GM12878 (cell line): ENCODE measurements at regions not wholly inside any gene's neighbourhood (a gene's known extent, or its start where the extent isn't known, plus 50 kb on each side); places are given as distances from the start of the nearest gene placed in this dataset.

Experiments
- CEBPB ChIP-seq, 2 experiments: fragments of 150-350 bp in 1 of 2; IDR thresholded peaks; 2 replicates each; pipeline ENCODE4 v1.6.1; 2012 to 2014; ENCODE audit warnings: low read depth in 2 of 2, low read length in 2 of 2, borderline replicate concordance in 1 of 2, inconsistent platforms in 1 of 2
- EZH2 ChIP-seq: IDR thresholded peaks from 2 replicates; pipeline ENCODE4 v1.6.1; 2012; ENCODE audit warnings: low read depth, mild to moderate bottlenecking, control low read depth, inconsistent platforms, low read length, borderline replicate concordance; ENCODE audit not compliant: control insufficient read depth
- HDAC6 ChIP-seq: fragments of 200-600 bp; sonication (generic); IDR thresholded peaks from one replicate; pipeline ENCODE4 v1.8.0; 2017; ENCODE audit warnings: antibody characterized with exemption; ENCODE audit not compliant: unreplicated experiment
- IKZF1 ChIP-seq: fragments of 450-650 bp; conservative IDR thresholded peaks from 2 replicates; pipeline ENCODE4 v1.6.1; 2017; ENCODE audit warnings: antibody characterized with exemption, mild to moderate bottlenecking
- MYC ChIP-seq: IDR thresholded peaks from 2 replicates; pipeline ENCODE4 v1.6.1; 2011; ENCODE audit warnings: mild to moderate bottlenecking, low read length, moderate library complexity, inconsistent platforms; ENCODE audit not compliant: insufficient read depth, insufficient replicate concordance, insufficient read length, severe bottlenecking
- NFXL1 ChIP-seq: fragments of 450-650 bp; IDR thresholded peaks from 2 replicates; pipeline ENCODE4 v1.6.1; 2017; ENCODE audit warnings: antibody characterized with exemption, mild to moderate bottlenecking, borderline replicate concordance
- PML ChIP-seq: IDR thresholded peaks from 2 replicates; pipeline ENCODE4 v1.6.1; 2012; ENCODE audit warnings: low read length, inconsistent platforms
- POLR2A ChIP-seq: IDR thresholded peaks from 2 replicates; pipeline ENCODE4 v1.6.1; 2011; ENCODE audit warnings: low read depth, mild to moderate bottlenecking, low read length
- POLR2AphosphoS5 ChIP-seq: IDR thresholded peaks from 2 replicates; pipeline ENCODE4 v1.6.1; 2011; ENCODE audit warnings: mild to moderate bottlenecking, low read length, inconsistent platforms
- SREBF2 ChIP-seq: IDR thresholded peaks from 2 replicates; pipeline ENCODE4 v1.6.1; 2012; ENCODE audit warnings: mild to moderate bottlenecking, low read length
- TAF1 ChIP-seq: IDR thresholded peaks from 2 replicates; pipeline ENCODE4 v1.6.1; 2011; ENCODE audit warnings: mild to moderate bottlenecking, low read depth, low read length, borderline replicate concordance
- TARDBP ChIP-seq: IDR thresholded peaks from 2 replicates; pipeline ENCODE4 v1.6.1; 2016; ENCODE audit warnings: borderline replicate concordance
- TF ChIP-seq, protein P1 (sequence below), 3 experiments: IDR thresholded peaks in 2 of 3; conservative IDR thresholded peaks in 1 of 3; 2 replicates each; pipeline ENCODE4 v1.5.1; 2011; ENCODE audit warnings: low read depth in 3 of 3, low read length in 3 of 3, mild to moderate bottlenecking in 3 of 3, control low read depth in 2 of 3, moderate library complexity in 2 of 3, inconsistent platforms in 1 of 3, mixed read lengths in 1 of 3; ENCODE audit not compliant: control insufficient read depth in 2 of 3, insufficient read depth in 1 of 3; ENCODE audit errors: extremely low read depth in 1 of 3

DNA sequence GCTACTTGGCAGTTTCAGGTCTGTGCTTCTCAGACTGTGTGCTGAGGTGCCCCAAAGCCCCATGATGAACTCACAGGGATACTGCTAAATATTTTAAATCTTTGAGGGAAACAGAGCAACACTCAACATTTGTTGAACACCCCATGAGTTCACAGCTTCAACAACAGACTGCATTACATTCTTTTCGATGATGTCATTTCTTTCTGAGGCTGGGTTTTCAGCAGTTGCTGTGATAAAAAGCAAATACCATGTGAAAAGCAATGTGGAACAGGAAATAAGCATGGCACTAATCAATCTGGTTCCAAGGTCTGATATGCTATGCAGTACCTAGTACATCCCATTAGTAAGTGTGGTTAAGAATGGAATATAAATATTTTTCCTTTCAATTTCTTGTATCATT, 82.7 kb downstream of the RPL27A start:
- TF ChIP-seq PML (no peak), POLR2AphosphoS5 (no peak), CEBPB (IDR thresholded peaks at IDR 0.05; ENCODE audit: borderline replicate concordance in 1 of 2, low read depth in 2 of 2, low read length in 2 of 2) (no peak), POLR2A (no peak), IKZF1 (no peak), EZH2 (no peak), TARDBP (no peak), TAF1 (no peak), MYC (no peak), NFXL1 (no peak), HDAC6 (no peak), SREBF2 (no peak)
- TF ChIP-seq, protein P1, sequence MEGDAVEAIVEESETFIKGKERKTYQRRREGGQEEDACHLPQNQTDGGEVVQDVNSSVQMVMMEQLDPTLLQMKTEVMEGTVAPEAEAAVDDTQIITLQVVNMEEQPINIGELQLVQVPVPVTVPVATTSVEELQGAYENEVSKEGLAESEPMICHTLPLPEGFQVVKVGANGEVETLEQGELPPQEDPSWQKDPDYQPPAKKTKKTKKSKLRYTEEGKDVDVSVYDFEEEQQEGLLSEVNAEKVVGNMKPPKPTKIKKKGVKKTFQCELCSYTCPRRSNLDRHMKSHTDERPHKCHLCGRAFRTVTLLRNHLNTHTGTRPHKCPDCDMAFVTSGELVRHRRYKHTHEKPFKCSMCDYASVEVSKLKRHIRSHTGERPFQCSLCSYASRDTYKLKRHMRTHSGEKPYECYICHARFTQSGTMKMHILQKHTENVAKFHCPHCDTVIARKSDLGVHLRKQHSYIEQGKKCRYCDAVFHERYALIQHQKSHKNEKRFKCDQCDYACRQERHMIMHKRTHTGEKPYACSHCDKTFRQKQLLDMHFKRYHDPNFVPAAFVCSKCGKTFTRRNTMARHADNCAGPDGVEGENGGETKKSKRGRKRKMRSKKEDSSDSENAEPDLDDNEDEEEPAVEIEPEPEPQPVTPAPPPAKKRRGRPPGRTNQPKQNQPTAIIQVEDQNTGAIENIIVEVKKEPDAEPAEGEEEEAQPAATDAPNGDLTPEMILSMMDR (IDR thresholded peaks at IDR 0.05 in 2 of 3, conservative IDR thresholded peaks at IDR 0.05 in 1 of 3; ENCODE audit: control insufficient read depth in 2 of 3, extremely low read depth in 1 of 3, insufficient read depth in 1 of 3, low read depth in 3 of 3, low read length in 3 of 3): no peak
